Central memory CD8-positive, alpha-beta T cell (primary cell): ENCODE measurements at regions not wholly inside any gene's neighbourhood (a gene's known extent, or its start where the extent isn't known, plus 50 kb on each side); places are given as distances from the start of the nearest gene placed in this dataset.

Source experiments
- ATAC-seq: fragments of 150-1000 bp; cut with Tn5 transposase; replicated peaks from 2 replicates; pipeline ENCODE4 v1.10.0; 2022; ENCODE audit warnings: mild to moderate bottlenecking, moderate FRiP score, moderate number of reproducible peaks; ENCODE audit not compliant: poor library complexity, severe bottlenecking; ENCODE audit errors: extremely low read depth
- DNase-seq, 2 donors: peaks; one replicate each; pipeline ENCODE4 v3.0.0; 2021; ENCODE audit warnings: low spot score in 2 of 2
- H3K27ac Mint-ChIP-seq: one replicate; pipeline ENCODE4 v1.8.0; 2022; ENCODE audit warnings: low read depth, mild to moderate bottlenecking, moderate library complexity, mixed read lengths
- H3K27me3 Mint-ChIP-seq: one replicate; pipeline ENCODE4 v1.8.0; 2022; ENCODE audit warnings: mixed read lengths
- H3K36me3 Mint-ChIP-seq: one replicate; pipeline ENCODE4 v1.8.0; 2022; ENCODE audit warnings: mild to moderate bottlenecking, moderate library complexity, mixed read lengths; ENCODE audit not compliant: insufficient read depth
- H3K4me1 Mint-ChIP-seq: one replicate; pipeline ENCODE4 v1.8.0; 2022; ENCODE audit warnings: mixed read lengths
- H3K4me3 Mint-ChIP-seq: one replicate; pipeline ENCODE4 v1.8.0; 2022; ENCODE audit warnings: mild to moderate bottlenecking, moderate library complexity, mixed read lengths
- H3K9me3 Mint-ChIP-seq: one replicate; pipeline ENCODE4 v1.8.0; 2022; ENCODE audit warnings: mixed read lengths

DNA sequence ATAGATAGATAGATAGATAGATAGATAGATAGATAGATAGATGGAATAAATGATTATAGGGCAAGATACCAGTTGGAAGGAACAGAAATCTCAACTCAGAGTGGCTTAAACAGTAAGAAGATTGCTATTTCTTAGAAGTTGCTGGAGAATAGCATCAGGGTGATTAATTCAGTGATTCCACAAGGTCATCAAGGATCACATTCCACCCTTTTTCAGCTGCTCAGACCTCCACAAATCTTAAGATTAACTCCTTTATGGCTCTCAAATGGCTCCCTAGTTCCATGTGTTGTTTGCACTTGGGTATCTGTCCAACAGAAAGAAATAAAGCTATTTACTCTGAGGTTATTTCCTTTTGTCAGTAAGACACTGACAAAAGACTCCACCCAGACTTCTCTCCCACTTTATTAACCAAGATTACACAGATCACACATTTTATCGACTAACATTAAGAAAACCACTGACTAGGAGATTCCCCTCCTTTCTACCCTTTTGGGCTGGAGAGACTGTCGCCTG lies 68.3 kb upstream of the KIF16B start:
- no peaks in the 10 kb centered on the region for H3K9me3 Mint-ChIP-seq
- H3K4me1 Mint-ChIP-seq = no peaks in the 10 kb centered on the region
- no peak for ATAC-seq
- DNase-seq = no peak
- H3K4me3 Mint-ChIP-seq = no peak overlapping the region
- no peak overlapping the region for H3K27ac Mint-ChIP-seq
- no peaks in the 10 kb centered on the region for H3K36me3 Mint-ChIP-seq
- H3K27me3 Mint-ChIP-seq = peaks cover 49% of the 10 kb centered on the region

DNA sequence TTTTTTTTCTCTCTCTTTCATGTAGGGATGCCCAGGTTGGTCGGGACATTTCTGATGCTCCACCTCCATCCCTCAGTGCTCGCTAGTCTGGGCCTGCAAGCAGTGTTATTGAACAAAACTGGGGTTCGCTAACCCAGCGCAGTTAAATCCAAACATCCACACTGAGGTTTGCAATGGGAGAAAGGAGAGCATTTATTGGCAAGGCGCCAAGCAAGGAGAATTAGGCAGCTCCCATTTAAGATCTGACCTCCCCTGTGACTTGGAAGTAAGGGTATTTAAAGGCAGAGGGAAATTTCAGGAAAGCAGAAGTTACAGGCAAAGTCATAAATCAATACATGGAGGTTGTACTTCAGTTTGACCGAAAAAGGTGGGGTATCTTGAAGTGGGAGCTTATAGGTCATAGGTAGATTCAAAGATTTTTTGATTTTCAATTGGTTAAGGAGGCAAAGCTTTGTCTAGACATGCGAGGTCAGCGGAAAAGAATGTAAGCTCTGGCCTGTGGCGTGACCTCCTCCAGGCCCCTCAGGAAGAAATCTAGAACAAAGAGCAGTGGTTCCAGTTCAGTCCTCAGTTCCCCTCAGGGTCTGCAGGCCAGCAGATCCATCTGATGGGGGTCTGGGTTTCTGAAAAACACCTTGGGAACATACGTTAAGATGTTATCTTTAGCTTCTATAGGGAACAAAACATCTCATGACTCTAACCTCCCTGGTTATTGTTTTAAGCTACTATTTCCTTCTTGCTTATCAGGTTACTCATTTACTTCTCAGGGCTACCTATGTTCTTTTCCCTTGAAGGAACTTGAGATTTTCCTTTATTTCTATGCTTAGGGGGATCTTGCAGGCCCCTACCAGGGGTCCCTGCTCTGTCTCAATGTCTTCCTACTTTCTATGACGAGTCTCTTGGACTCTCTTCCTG lies 66.0 kb upstream of the KIF16B start:
- H3K27ac Mint-ChIP-seq = no peak overlapping the region
- no peaks in the 10 kb centered on the region for H3K36me3 Mint-ChIP-seq
- no peaks in the 10 kb centered on the region for H3K4me1 Mint-ChIP-seq
- H3K4me3 Mint-ChIP-seq = no peak overlapping the region
- no peak for DNase-seq
- ATAC-seq = no peak
- peaks cover 44% of the 10 kb centered on the region for H3K27me3 Mint-ChIP-seq
- no peaks in the 10 kb centered on the region for H3K9me3 Mint-ChIP-seq

DNA sequence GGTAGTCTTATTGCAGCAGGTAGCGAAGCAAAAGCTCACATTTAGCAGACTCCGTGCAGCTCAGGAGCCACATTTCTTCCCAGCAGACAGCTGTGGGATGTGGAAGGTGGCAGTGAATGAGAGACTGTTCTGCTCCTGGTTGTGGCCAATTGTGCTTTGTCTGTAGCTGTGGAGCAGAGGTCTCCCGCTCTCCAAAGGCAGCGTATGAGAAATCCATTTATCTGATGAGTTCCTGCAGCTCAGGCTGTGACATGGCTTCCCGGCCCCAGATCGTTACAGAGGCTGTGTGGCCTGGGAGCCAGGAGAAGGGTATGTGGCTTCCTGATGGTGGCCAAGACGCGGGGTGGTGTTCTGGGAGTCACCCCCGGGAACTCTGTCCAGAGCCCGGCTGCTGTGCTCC lies 64.5 kb upstream of the KIF16B start:
- peaks cover 41% of the 10 kb centered on the region for H3K27me3 Mint-ChIP-seq
- H3K27ac Mint-ChIP-seq = no peak overlapping the region
- ATAC-seq = no peak
- no peaks in the 10 kb centered on the region for H3K36me3 Mint-ChIP-seq
- H3K9me3 Mint-ChIP-seq = no peaks in the 10 kb centered on the region
- H3K4me1 Mint-ChIP-seq = no peaks in the 10 kb centered on the region
- DNase-seq = no peak
- H3K4me3 Mint-ChIP-seq = no peak overlapping the region

DNA sequence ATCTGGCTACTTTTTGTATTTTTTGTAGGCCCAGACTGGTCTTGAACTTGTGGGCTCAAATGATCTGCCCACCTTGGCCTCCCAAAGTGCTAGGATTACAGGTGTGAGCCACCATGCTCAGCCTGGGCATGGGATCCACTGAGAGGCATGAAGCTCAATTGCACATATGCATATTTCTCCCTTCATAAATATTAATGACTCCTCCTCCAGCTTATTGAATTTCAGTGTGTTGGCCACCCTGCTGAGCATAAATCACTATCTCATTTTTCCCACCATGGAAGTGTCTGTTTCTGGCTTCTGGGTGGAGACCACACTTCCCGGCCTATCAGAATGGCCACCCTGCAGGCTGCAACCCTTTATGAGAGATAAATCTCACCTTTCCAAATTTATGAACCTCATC lies 53.6 kb upstream of the KIF16B start:
- Mint-ChIP-seq H3K36me3 (no peaks in the 10 kb centered on the region), H3K4me1 (no peaks in the 10 kb centered on the region), H3K4me3 (no peak overlapping the region), H3K27me3 (peaks cover 22% of the 10 kb centered on the region), H3K9me3 (no peaks in the 10 kb centered on the region), H3K27ac (no peak overlapping the region)
- no peak for ATAC-seq
- DNase-seq = no peak

- Mint-ChIP-seq H3K36me3 (no peaks in the 10 kb centered on the region), H3K9me3 (no peaks in the 10 kb centered on the region), H3K27ac (no peak overlapping the region), H3K4me3 (no peak overlapping the region), H3K4me1 (no peaks in the 10 kb centered on the region), H3K27me3 (peaks cover 16% of the 10 kb centered on the region)
- DNase-seq = no peak
- no peak for ATAC-seq
Observed at GRCh38 chr20:16624106-16624505, 50.9 kb upstream of the KIF16B start.
